ENCODE measurements at regions not wholly inside any gene's neighbourhood (a gene's known extent, or its start where the extent isn't known, plus 50 kb on each side); places are given as distances from the start of the nearest gene placed in this dataset.

DNA sequence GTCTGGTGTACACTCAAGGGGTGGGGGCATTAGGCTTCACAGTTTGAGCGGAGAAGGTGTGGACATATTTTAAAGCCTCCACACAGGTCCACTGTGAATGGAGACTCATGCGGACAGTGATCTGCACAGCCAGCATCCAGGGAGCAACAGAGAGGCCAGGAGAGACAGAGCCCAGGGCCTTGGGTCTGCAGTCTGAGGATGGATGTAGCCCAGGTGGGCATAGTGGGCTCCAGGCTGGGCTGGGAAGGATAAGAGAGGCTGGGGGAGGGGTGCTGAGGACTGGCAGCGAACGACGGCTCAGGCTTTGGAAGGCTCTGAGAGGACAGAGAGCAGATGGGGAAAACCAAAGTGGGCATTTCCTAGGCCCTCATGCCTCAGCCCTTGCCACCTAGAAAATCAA, 128.8 kb downstream of the PAPOLA start:
- H3K4me1 Mint-ChIP-seq (ENCODE audit: low read depth): no peaks in the 10 kb centered on the region
- no peak for DNase-seq (ENCODE audit: low spot score)
- H3K9me3 Mint-ChIP-seq: no peaks in the 10 kb centered on the region
- H3K4me3 Mint-ChIP-seq (ENCODE audit: low read depth): no peak overlapping the region
- no peaks in the 10 kb centered on the region for H3K36me3 Mint-ChIP-seq (ENCODE audit: low read depth)
- H3K27ac Mint-ChIP-seq: no peak overlapping the region
- no peaks in the 10 kb centered on the region for H3K27me3 Mint-ChIP-seq (ENCODE audit: low read depth)
- intact Hi-C loops (cut with micrococcal nuclease): no loop called here

DNA sequence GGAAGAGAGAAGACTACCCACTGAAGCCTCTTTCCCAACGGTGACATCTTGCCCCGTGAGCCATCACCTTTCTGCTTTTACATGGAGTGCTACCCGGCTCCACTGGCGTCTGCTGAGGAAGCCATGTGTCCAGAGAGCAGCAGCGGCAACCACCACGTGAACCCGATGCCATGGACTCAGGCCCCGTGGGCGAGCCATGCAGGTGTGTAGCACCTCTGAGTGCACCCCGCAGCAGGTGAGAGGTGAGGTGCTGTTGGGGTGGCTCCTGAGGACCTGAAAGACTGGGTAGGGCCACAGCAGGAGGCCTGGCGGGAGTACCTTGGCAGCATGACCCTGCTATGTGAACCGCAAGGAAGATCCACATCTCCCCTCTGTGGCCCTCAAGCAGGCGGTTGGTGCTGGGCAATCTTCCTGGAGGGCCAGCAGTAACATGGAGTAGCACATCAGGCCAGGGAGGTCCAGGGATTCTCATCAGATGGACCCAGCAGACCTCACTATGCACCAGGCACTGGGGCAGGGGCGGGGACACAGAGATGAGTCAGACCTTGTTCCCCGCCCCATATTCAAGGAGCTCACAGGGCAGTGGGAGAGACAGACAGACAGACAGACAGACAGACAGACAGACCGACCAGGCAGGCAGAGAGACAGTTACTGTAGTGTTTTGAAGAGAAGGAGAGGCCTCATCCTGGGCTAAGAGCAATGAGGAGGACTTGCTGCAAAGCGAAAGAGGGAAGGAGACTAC, 129.6 kb downstream of the PAPOLA start:
- Mint-ChIP-seq H3K4me3 (ENCODE audit: low read depth) (no peak overlapping the region), H3K27me3 (ENCODE audit: low read depth) (no peaks in the 10 kb centered on the region), H3K4me1 (ENCODE audit: low read depth) (no peaks in the 10 kb centered on the region), H3K9me3 (no peaks in the 10 kb centered on the region), H3K36me3 (ENCODE audit: low read depth) (no peaks in the 10 kb centered on the region), H3K27ac (no peak overlapping the region)
- intact Hi-C loops (cut with micrococcal nuclease): no loop called here
- DNase-seq (ENCODE audit: low spot score): peak; percentile 4

GRCh38 chr14:96632363-96632758, 130.2 kb downstream of the PAPOLA start:
- no peak overlapping the region for H3K4me3 Mint-ChIP-seq (ENCODE audit: low read depth)
- H3K36me3 Mint-ChIP-seq (ENCODE audit: low read depth): no peaks in the 10 kb centered on the region
- no peak overlapping the region for H3K27ac Mint-ChIP-seq
- DNase-seq (ENCODE audit: low spot score): no peak
- no peaks in the 10 kb centered on the region for H3K4me1 Mint-ChIP-seq (ENCODE audit: low read depth)
- no peaks in the 10 kb centered on the region for H3K9me3 Mint-ChIP-seq
- H3K27me3 Mint-ChIP-seq (ENCODE audit: low read depth): no peaks in the 10 kb centered on the region
- intact Hi-C loops (cut with micrococcal nuclease): no loop called here

DNA sequence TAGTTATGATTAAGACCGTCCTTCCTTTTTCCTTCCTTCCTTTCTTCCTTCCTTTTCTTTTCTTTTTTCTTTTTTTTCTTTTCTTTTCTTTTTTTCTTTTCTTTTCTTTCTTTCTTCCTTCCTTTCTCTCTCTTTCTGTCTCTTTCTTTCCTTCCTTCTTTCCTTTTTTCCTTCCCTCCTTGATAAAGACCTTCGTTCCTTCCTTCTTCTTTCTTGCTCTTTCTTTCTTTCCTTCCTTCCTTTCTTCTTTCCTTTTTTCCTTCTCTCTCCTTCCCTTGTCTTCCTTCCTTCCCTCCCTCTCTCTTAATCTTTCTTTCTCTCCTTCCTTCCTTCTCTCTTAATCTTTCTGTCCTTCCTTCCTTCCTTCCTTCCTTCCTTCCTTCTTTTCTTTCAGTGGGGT, 130.9 kb downstream of the PAPOLA start:
- DNase-seq (ENCODE audit: low spot score): no peak
- H3K27me3 Mint-ChIP-seq (ENCODE audit: low read depth): no peaks in the 10 kb centered on the region

GRCh38 chr14:96634481-96634880, 132.3 kb downstream of the PAPOLA start:
- DNase-seq (ENCODE audit: low spot score): peak; percentile 4
- no peak overlapping the region for H3K27ac Mint-ChIP-seq
- no peaks in the 10 kb centered on the region for H3K4me1 Mint-ChIP-seq (ENCODE audit: low read depth)
- H3K4me3 Mint-ChIP-seq (ENCODE audit: low read depth): no peak overlapping the region
- no peaks in the 10 kb centered on the region for H3K9me3 Mint-ChIP-seq
- no peaks in the 10 kb centered on the region for H3K27me3 Mint-ChIP-seq (ENCODE audit: low read depth)
- intact Hi-C loops (cut with micrococcal nuclease): no loop called here
- no peaks in the 10 kb centered on the region for H3K36me3 Mint-ChIP-seq (ENCODE audit: low read depth)

More for the DNA sequence above, 130.9 kb downstream of the PAPOLA start:
- intact Hi-C loops (cut with micrococcal nuclease): no loop called here
- Mint-ChIP-seq H3K27ac (no peak overlapping the region), H3K9me3 (no peaks in the 10 kb centered on the region), H3K4me3 (ENCODE audit: low read depth) (no peak overlapping the region), H3K4me1 (ENCODE audit: low read depth) (no peaks in the 10 kb centered on the region), H3K36me3 (ENCODE audit: low read depth) (no peaks in the 10 kb centered on the region)

DNA sequence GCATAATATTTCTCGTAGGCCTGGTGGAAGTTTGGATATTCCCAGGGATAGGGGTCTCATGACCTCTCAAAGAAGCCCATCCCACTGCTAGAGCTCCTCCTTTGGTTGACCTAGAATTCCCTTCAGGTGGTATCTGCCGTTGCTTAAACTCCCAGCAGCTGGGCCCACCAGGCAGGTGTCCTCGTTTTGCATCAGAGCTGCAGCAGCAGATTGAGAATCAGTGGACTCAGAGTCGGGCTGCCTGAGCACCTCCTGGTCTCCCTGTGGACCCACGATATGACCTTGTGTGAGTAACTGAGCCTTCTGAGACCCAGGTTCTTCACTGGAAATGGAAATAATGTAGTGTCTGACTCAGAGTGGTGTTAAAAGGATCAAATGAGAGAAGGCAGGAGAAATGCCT, 132.7 kb downstream of the PAPOLA start:
- intact Hi-C loops (cut with micrococcal nuclease): no loop called here
- H3K4me3 Mint-ChIP-seq (ENCODE audit: low read depth): no peak overlapping the region
- H3K27ac Mint-ChIP-seq: no peak overlapping the region
- no peaks in the 10 kb centered on the region for H3K27me3 Mint-ChIP-seq (ENCODE audit: low read depth)
- no peaks in the 10 kb centered on the region for H3K9me3 Mint-ChIP-seq
- no peaks in the 10 kb centered on the region for H3K4me1 Mint-ChIP-seq (ENCODE audit: low read depth)
- no peak for DNase-seq (ENCODE audit: low spot score)
- H3K36me3 Mint-ChIP-seq (ENCODE audit: low read depth): no peaks in the 10 kb centered on the region

DNA sequence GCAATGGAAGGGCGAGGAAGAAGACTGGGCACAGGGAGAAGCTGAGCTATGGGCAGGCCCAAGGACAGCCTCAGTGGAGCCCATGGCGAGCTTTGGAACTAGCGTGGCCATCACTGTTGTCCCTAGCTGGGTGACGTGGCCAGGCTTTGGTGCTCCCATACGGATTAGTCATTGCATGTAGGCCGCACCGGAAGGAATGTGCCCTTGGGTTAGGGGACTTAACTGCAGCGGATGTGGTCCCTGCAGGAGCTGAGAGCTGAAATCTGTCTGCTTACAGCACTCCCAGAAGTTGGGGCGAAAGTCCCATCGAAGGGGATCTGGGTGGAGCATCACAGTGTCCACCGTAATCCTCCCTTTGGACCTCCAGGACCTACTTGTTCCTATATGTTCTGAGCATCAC, 133.7 kb downstream of the PAPOLA start:
- H3K4me3 Mint-ChIP-seq (ENCODE audit: low read depth): no peak overlapping the region
- H3K27ac Mint-ChIP-seq: no peak overlapping the region
- no peaks in the 10 kb centered on the region for H3K4me1 Mint-ChIP-seq (ENCODE audit: low read depth)
- intact Hi-C loops (cut with micrococcal nuclease): no loop called here
- no peaks in the 10 kb centered on the region for H3K9me3 Mint-ChIP-seq
- no peaks in the 10 kb centered on the region for H3K36me3 Mint-ChIP-seq (ENCODE audit: low read depth)
- no peak for DNase-seq (ENCODE audit: low spot score)
- H3K27me3 Mint-ChIP-seq (ENCODE audit: low read depth): no peaks in the 10 kb centered on the region

DNA sequence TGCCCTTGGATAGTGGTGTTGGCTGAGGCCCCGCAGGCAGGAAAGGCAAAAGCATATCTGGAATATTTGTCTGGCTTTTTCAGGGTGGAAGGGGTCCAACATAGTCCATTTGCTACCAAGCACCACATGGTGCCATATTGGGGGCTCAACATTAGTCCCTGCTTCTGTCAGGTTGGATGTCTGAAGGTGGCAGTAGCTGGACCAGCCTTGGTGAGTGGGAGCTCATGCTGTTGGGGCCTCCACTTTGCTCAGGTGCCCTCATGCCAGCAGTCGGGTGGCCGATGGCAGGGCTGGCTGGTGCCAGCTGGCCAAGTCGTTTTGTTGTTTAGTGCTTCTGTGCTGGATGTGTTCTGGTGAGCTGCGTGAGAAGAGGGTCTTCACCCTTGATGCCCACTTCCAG, 135.3 kb downstream of the PAPOLA start:
- H3K36me3 Mint-ChIP-seq (ENCODE audit: low read depth): no peaks in the 10 kb centered on the region
- H3K4me3 Mint-ChIP-seq (ENCODE audit: low read depth): no peak overlapping the region
- no peak overlapping the region for H3K27ac Mint-ChIP-seq
- no peaks in the 10 kb centered on the region for H3K9me3 Mint-ChIP-seq
- no peak for DNase-seq (ENCODE audit: low spot score)
- no peaks in the 10 kb centered on the region for H3K27me3 Mint-ChIP-seq (ENCODE audit: low read depth)
- intact Hi-C loops (cut with micrococcal nuclease): no loop called here
- no peaks in the 10 kb centered on the region for H3K4me1 Mint-ChIP-seq (ENCODE audit: low read depth)

GRCh38 chr14:96638041-96638855, 136.1 kb downstream of the PAPOLA start:
- Mint-ChIP-seq H3K4me3 (ENCODE audit: low read depth) (no peak overlapping the region), H3K4me1 (ENCODE audit: low read depth) (no peaks in the 10 kb centered on the region), H3K27me3 (ENCODE audit: low read depth) (no peaks in the 10 kb centered on the region), H3K36me3 (ENCODE audit: low read depth) (no peaks in the 10 kb centered on the region), H3K27ac (no peak overlapping the region), H3K9me3 (no peaks in the 10 kb centered on the region)
- intact Hi-C loops (cut with micrococcal nuclease): no loop called here
- DNase-seq (ENCODE audit: low spot score): peak; percentile 4

GRCh38 chr14:96639550-96639949, 137.4 kb downstream of the PAPOLA start:
- DNase-seq (ENCODE audit: low spot score): no peak
- H3K4me3 Mint-ChIP-seq (ENCODE audit: low read depth): no peak overlapping the region
- H3K9me3 Mint-ChIP-seq: no peaks in the 10 kb centered on the region
- H3K4me1 Mint-ChIP-seq (ENCODE audit: low read depth): no peaks in the 10 kb centered on the region
- H3K36me3 Mint-ChIP-seq (ENCODE audit: low read depth): no peaks in the 10 kb centered on the region
- intact Hi-C loops (cut with micrococcal nuclease): no loop called here
- peaks cover 2% of the 10 kb centered on the region for H3K27me3 Mint-ChIP-seq (ENCODE audit: low read depth)
- H3K27ac Mint-ChIP-seq: no peak overlapping the region

DNA sequence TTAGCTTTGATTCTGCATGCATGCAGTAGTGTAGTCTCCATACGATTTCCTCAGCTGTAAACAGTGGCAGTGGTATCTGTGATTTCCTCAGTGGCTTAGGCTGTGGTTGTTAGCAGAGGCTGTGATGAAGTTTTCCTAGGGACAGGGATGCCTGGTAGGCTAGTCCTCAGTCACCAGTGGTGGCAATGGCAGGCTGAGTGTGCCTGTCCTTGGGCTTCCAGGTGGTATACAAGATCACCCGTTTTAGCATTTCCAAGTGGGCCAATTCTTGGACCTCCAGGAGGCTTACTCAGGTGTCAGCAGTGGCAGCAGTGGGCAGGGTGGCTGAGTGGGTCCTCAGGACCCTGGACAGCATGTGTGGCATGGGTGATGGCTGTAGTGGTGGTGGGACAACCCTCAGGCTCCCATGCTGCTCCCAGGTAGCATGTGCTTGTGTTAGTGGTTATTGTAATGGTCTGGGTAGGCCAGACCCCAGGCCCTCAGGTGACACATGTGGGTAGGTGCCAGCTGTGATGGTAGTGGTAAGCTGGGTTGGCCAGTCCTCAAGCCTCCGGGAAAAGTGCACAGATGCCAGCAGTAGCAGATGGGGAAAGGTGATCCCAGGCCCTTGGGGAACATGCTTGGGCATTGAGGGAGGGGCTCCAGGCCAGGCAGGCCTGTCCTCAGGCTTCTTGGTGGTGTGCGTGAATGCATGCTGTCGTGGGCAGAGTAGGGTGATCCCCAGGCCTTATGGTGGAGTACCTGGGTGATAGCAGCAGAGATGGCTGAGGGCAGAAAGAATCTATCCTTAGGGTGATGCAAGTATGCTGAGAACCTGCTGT, 146.5 kb downstream of the PAPOLA start:
- intact Hi-C loops (cut with micrococcal nuclease): no loop called here
- Mint-ChIP-seq H3K4me3 (ENCODE audit: low read depth) (no peak overlapping the region), H3K9me3 (peaks cover 8% of the 10 kb centered on the region), H3K4me1 (ENCODE audit: low read depth) (no peaks in the 10 kb centered on the region), H3K27me3 (ENCODE audit: low read depth) (peaks cover 29% of the 10 kb centered on the region), H3K36me3 (ENCODE audit: low read depth) (no peaks in the 10 kb centered on the region), H3K27ac (no peak overlapping the region)
- DNase-seq (ENCODE audit: low spot score): no peak

DNA sequence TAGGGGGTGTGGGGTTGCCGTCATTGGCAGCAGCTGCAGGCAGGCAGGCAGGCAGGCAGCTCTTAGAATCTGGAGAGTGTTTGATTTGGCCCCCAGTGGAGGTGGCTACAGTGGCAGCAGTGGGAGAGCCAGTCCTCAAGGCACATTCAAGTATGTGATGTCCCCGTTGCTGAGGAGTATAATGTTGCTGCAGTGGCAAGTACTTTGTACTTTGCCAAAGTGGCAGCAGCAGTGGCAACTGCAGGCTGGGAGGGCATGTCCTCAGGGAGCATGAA, 147.1 kb downstream of the PAPOLA start:
- no peaks in the 10 kb centered on the region for H3K36me3 Mint-ChIP-seq (ENCODE audit: low read depth)
- H3K27me3 Mint-ChIP-seq (ENCODE audit: low read depth): peaks cover 29% of the 10 kb centered on the region
- no peak overlapping the region for H3K4me3 Mint-ChIP-seq (ENCODE audit: low read depth)
- intact Hi-C loops (cut with micrococcal nuclease): no loop called here
- no peaks in the 10 kb centered on the region for H3K4me1 Mint-ChIP-seq (ENCODE audit: low read depth)
- peaks cover 8% of the 10 kb centered on the region for H3K9me3 Mint-ChIP-seq
- no peak overlapping the region for H3K27ac Mint-ChIP-seq
- DNase-seq (ENCODE audit: low spot score): no peak

- Mint-ChIP-seq H3K9me3 (peaks cover 4% of the 10 kb centered on the region), H3K27me3 (ENCODE audit: low read depth) (peaks cover 11% of the 10 kb centered on the region), H3K36me3 (ENCODE audit: low read depth) (no peaks in the 10 kb centered on the region), H3K27ac (no peak overlapping the region), H3K4me3 (ENCODE audit: low read depth) (no peak overlapping the region), H3K4me1 (ENCODE audit: low read depth) (no peaks in the 10 kb centered on the region)
- intact Hi-C loops (cut with micrococcal nuclease): no loop called here
- DNase-seq (ENCODE audit: low spot score): no peak
These were observed 143.6 kb upstream of the VRK1 start for GRCh38 chr14:96653597-96653996.

Data from activated T-helper 2 cell treated with anti-CD3 and anti-CD28 coated beads, Interferon-gamma antibody, Interleukin-2, Interleukin-4, amounts not matched to agents 10 μg/mL and 5 μg/mL and 100 μg/mL, durations not matched to agents 14 hours and 24 hours and 36 hours (primary cell).